Fibroblast of lung (primary cell): ENCODE measurements at regions not wholly inside any gene's neighbourhood (a gene's known extent, or its start where the extent isn't known, plus 50 kb on each side); places are given as distances from the start of the nearest gene placed in this dataset.

Experiments
- DNase-seq, 2 donors: peaks; one replicate each; pipeline versions ENCODE4 v3.0.0 to v3.0.0-alpha.2; 2010; ENCODE audit warnings: low read depth in 2 of 2
- H2AFZ ChIP-seq: 2 replicates; pipeline ENCODE4 v1.5.1; 2012; ENCODE audit warnings: low read length, control low read depth, inconsistent platforms
- H3K27ac ChIP-seq: 2 replicates; pipeline ENCODE4 v1.5.1; 2011; ENCODE audit warnings: low read length, control low read depth; ENCODE audit not compliant: insufficient read depth
- H3K27me3 ChIP-seq: 2 replicates; pipeline ENCODE4 v1.5.1; 2011; ENCODE audit warnings: mild to moderate bottlenecking, low read length; ENCODE audit not compliant: control insufficient read depth, insufficient read depth
- H3K36me3 ChIP-seq: 2 replicates; pipeline ENCODE4 v1.5.1; 2011; ENCODE audit warnings: low read length; ENCODE audit not compliant: control insufficient read depth, insufficient read depth
- H3K4me1 ChIP-seq: 2 replicates; pipeline ENCODE4 v1.5.1; 2011; ENCODE audit warnings: low read length; ENCODE audit not compliant: control insufficient read depth, insufficient read depth; ENCODE audit errors: extremely low read depth
- H3K4me2 ChIP-seq: 2 replicates; pipeline ENCODE4 v1.5.1; 2011; ENCODE audit warnings: low read length, control low read depth; ENCODE audit not compliant: insufficient read depth; ENCODE audit errors: extremely low read depth
- H3K4me3 ChIP-seq, 4 experiments: fragments of 200-600 bp in 1 of 4; sonication (generic) in 1 of 4; replicated peaks in 1 of 4; 2 replicates each; pipeline ENCODE4 v1.5.1; 2011 to 2016; ENCODE audit warnings: low read length in 4 of 4, low read depth in 3 of 4, mild to moderate bottlenecking in 3 of 4, control low read depth in 2 of 4, inconsistent platforms in 1 of 4, mixed read lengths in 1 of 4; ENCODE audit not compliant: insufficient read depth in 1 of 4; ENCODE audit errors: control extremely low read depth in 1 of 4
- H3K79me2 ChIP-seq: 2 replicates; pipeline ENCODE4 v1.5.1; 2012; ENCODE audit warnings: mild to moderate bottlenecking, low read length, inconsistent platforms; ENCODE audit not compliant: control insufficient read depth, insufficient read depth
- H3K9ac ChIP-seq: 2 replicates; pipeline ENCODE4 v1.5.1; 2011; ENCODE audit warnings: mild to moderate bottlenecking, low read length, control low read depth; ENCODE audit not compliant: insufficient read depth
- H3K9me3 ChIP-seq: 2 replicates; pipeline ENCODE4 v1.5.1; 2012; ENCODE audit warnings: low read depth, low read length; ENCODE audit not compliant: control insufficient read depth, insufficient read depth
- H4K20me1 ChIP-seq: 2 replicates; pipeline ENCODE4 v1.5.1; 2011; ENCODE audit warnings: low read length; ENCODE audit not compliant: control insufficient read depth, insufficient read depth; ENCODE audit errors: extremely low read depth
- EZH2 ChIP-seq: IDR thresholded peaks from 2 replicates; pipeline ENCODE4 v1.5.1; 2012; ENCODE audit warnings: low read length, control low read depth, mild to moderate bottlenecking; ENCODE audit errors: missing control alignments
- TF ChIP-seq, protein P1 (sequence below), 2 donors: IDR thresholded peaks in 1 of 2; conservative IDR thresholded peaks in 1 of 2; 1 replicate in 1 of 2; 2 replicates in 1 of 2; pipeline ENCODE4 v1.5.1; 2011 to 2012; ENCODE audit warnings: low read length in 2 of 2, control low read depth in 1 of 2, inconsistent platforms in 1 of 2, low read depth in 1 of 2, mild to moderate bottlenecking in 1 of 2

DNA sequence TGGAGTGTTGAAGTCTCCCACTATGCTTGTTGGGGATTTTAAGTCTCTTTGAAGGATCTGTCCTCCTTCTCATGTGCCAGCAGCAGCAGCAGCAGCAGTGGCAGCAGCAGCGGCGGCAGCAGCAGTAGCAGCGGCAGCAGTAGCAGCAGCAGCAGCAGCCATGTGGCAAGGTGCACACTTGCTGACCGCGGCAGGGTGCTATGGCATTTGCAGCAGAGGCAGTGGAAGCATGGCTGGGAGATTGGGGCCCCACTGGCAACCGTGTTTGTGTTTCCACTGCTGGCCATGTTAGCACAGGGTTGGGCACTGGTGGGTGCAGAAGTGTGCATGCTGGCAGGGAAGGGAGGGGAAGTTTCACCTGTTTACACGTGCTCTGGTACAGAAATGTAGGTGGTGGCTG, 280.1 kb downstream of the NUP35 start:
- Histone ChIP-seq H3K36me3 (no peaks in the 10 kb centered on the region), H2AFZ (no peak overlapping the region), H3K9me3 (no peaks in the 10 kb centered on the region), H3K27me3 (no peaks in the 10 kb centered on the region), H3K4me3 (no peak overlapping the region), H3K9ac (no peak overlapping the region), H3K4me1 (no peaks in the 10 kb centered on the region), H3K4me2 (no peak overlapping the region), H4K20me1 (no peaks in the 10 kb centered on the region), H3K27ac (no peak overlapping the region), H3K79me2 (no peaks in the 10 kb centered on the region)
- no peak for DNase-seq
- TF ChIP-seq, protein P1, sequence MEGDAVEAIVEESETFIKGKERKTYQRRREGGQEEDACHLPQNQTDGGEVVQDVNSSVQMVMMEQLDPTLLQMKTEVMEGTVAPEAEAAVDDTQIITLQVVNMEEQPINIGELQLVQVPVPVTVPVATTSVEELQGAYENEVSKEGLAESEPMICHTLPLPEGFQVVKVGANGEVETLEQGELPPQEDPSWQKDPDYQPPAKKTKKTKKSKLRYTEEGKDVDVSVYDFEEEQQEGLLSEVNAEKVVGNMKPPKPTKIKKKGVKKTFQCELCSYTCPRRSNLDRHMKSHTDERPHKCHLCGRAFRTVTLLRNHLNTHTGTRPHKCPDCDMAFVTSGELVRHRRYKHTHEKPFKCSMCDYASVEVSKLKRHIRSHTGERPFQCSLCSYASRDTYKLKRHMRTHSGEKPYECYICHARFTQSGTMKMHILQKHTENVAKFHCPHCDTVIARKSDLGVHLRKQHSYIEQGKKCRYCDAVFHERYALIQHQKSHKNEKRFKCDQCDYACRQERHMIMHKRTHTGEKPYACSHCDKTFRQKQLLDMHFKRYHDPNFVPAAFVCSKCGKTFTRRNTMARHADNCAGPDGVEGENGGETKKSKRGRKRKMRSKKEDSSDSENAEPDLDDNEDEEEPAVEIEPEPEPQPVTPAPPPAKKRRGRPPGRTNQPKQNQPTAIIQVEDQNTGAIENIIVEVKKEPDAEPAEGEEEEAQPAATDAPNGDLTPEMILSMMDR (conservative IDR thresholded peaks at IDR 0.05 in 1 of 2, IDR thresholded peaks at IDR 0.05 in 1 of 2; ENCODE audit: low read depth in 1 of 2, low read length in 2 of 2) = no peak
- TF ChIP-seq EZH2 = no peak

DNA sequence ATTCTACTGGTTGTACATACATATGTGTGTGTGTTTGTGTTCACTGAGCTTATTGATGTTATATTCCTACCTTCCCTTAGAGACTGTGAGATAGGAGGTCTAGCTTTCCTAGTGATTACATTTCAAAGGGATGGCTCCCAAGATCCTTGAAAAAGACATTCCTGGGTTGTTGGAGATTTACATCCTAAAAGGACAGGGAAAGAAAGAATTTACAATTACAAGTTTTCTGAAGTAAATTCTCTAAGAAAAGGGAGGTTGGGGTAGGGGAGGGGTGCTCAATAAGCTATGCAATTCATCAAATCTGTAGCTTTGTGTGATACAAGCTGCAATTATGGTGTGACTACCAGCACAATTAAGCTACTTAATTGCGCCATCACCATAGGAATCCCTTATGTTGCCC, 284.3 kb downstream of the NUP35 start:
- H3K9me3 ChIP-seq = no peaks in the 10 kb centered on the region
- H3K4me2 ChIP-seq = no peak overlapping the region
- no peak overlapping the region for H2AFZ ChIP-seq
- no peaks in the 10 kb centered on the region for H3K27me3 ChIP-seq
- DNase-seq = no peak
- H3K9ac ChIP-seq = no peak overlapping the region
- no peak overlapping the region for H3K4me3 ChIP-seq
- no peaks in the 10 kb centered on the region for H3K4me1 ChIP-seq
- H4K20me1 ChIP-seq = no peaks in the 10 kb centered on the region
- H3K27ac ChIP-seq = no peak overlapping the region
- TF ChIP-seq, protein P1 (conservative IDR thresholded peaks at IDR 0.05 in 1 of 2, IDR thresholded peaks at IDR 0.05 in 1 of 2; ENCODE audit: low read depth in 1 of 2, low read length in 2 of 2) = no peak
- no peak for TF ChIP-seq EZH2
- no peaks in the 10 kb centered on the region for H3K36me3 ChIP-seq
- H3K79me2 ChIP-seq = no peaks in the 10 kb centered on the region

DNA sequence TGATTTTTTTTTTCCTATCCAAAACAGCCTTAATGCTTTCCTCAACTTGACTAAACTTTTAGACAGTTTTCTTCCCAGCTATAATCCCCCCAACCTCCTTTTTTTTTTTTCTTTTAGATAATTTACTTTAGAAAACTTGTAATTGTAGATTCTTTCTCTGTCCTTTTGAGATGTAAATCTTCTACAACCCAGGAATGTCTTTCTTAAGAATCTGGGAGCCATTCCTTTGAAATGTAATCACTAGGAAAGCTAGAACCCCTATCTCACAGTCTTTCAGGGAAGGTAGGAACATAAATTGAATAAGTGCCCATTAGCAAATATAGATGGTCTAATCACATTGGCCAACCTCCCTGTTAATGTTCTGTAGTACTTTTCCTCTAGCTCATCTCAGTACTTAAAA, 285.4 kb downstream of the NUP35 start:
- Histone ChIP-seq H3K36me3 (no peaks in the 10 kb centered on the region), H2AFZ (no peak overlapping the region), H3K4me2 (no peak overlapping the region), H3K27me3 (no peaks in the 10 kb centered on the region), H3K27ac (no peak overlapping the region), H3K4me3 (no peak overlapping the region), H3K79me2 (no peaks in the 10 kb centered on the region), H3K9ac (no peak overlapping the region), H3K4me1 (no peaks in the 10 kb centered on the region), H4K20me1 (no peaks in the 10 kb centered on the region), H3K9me3 (no peaks in the 10 kb centered on the region)
- no peak for DNase-seq
- TF ChIP-seq, protein P1 (conservative IDR thresholded peaks at IDR 0.05 in 1 of 2, IDR thresholded peaks at IDR 0.05 in 1 of 2; ENCODE audit: low read depth in 1 of 2, low read length in 2 of 2) = no peak
